Activated CD4-positive, alpha-beta T cell treated with anti-CD3 and anti-CD28 coated beads for 36 hours (primary cell): ENCODE measurements at regions not wholly inside any gene's neighbourhood (a gene's known extent, or its start where the extent isn't known, plus 50 kb on each side); places are given as distances from the start of the nearest gene placed in this dataset.

Experiments used
- ATAC-seq: fragments of 200-7000 bp; cut with Tn5 transposase; one replicate; pipeline ENCODE4 v1.10.0; 2021; ENCODE audit warnings: mild to moderate bottlenecking, moderate library complexity
- CTCF ChIA-PET: fragments of 350-600 bp; sonication (Branson Sonifier 250); formaldehyde crosslinking; loops from one replicate; lab custom pipeline; 2021; ENCODE audit warnings: antibody characterized with exemption; lab: Charles Lee
- POLR2A ChIA-PET: fragments of 350-600 bp; sonication (Branson Sonifier 250); formaldehyde crosslinking; loops from one replicate; lab custom pipeline; 2021; ENCODE audit warnings: antibody characterized with exemption, inconsistent platforms; lab: Charles Lee
- DNase-seq: peaks from one replicate; pipeline ENCODE4 v3.0.0-alpha.2; 2020
- H3K27ac Mint-ChIP-seq: one replicate; pipeline ENCODE4 v1.8.0; 2021; ENCODE audit warnings: mixed read lengths
- H3K27me3 Mint-ChIP-seq: one replicate; pipeline ENCODE4 v1.8.0; 2021; ENCODE audit warnings: mixed read lengths
- H3K36me3 Mint-ChIP-seq: one replicate; pipeline ENCODE4 v1.8.0; 2021; ENCODE audit warnings: low read depth, mixed read lengths
- H3K4me1 Mint-ChIP-seq: one replicate; pipeline ENCODE4 v1.8.0; 2021; ENCODE audit warnings: mixed read lengths
- H3K4me3 Mint-ChIP-seq: one replicate; pipeline ENCODE4 v1.8.0; 2021; ENCODE audit warnings: mild to moderate bottlenecking, moderate library complexity, mixed read lengths
- H3K9me3 Mint-ChIP-seq: one replicate; pipeline ENCODE4 v1.8.0; 2021; ENCODE audit warnings: low read depth, mixed read lengths
- intact Hi-C, 2 experiments: fragments of 100-400 bp; cut with DNase I in 1 of 2; cut with micrococcal nuclease in 1 of 2; formaldehyde crosslinking; loops; one replicate each; pipeline versions ENCODE4 v1.14.2 to v1.15.1; 2022 to 2024; cut with DNase I, micrococcal nuclease

- DNase-seq (no peak), ATAC-seq (no peak)
- ChIA-PET CTCF (interaction anchor here (1.1 kb wide), 1 partner anchor 13 kb away, joined by 3 read pairs; no protein-coding TSS in a partner anchor), POLR2A (no interaction called here)
- Mint-ChIP-seq H3K27me3 (peaks cover 12% of the 10 kb centered on the region), H3K4me3 (no peak overlapping the region), H3K27ac (no peak overlapping the region), H3K9me3 (no peaks in the 10 kb centered on the region), H3K4me1 (no peaks in the 10 kb centered on the region), H3K36me3 (no peaks in the 10 kb centered on the region)
- intact Hi-C loops: no loop called here
Observed at GRCh38 chr16:80114699-80115098, 426.1 kb upstream of the DYNLRB2 start.

- ChIA-PET POLR2A (no interaction called here), CTCF (no interaction called here)
- Mint-ChIP-seq H3K4me3 (no peak overlapping the region), H3K27ac (no peak overlapping the region), H3K27me3 (peaks cover 10% of the 10 kb centered on the region), H3K9me3 (no peaks in the 10 kb centered on the region), H3K4me1 (no peaks in the 10 kb centered on the region), H3K36me3 (no peaks in the 10 kb centered on the region)
- DNase-seq (no peak), ATAC-seq (no peak)
- intact Hi-C loops: no loop called here
Observed at GRCh38 chr16:80113873-80114574, 426.8 kb upstream of the DYNLRB2 start.

DNA sequence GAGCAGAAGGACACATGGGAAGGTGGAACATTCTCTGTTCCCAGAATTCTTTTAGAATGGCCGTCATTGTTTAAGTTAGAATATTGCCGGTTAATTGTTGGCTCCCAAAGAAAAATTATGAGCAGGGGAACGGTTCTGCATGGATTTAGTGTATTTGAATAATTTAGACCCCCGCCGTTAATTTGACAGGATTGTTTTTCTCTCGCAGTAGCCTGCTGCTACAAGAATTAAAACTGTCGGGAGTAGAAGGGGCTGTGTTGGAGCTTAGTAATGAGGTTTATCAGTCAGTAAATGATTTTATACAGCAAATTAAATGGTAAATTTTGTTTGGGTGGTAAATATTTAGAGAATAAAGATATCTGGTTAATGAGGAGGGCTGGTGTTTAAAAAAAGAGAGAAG lies 431.2 kb upstream of the DYNLRB2 start:
- Mint-ChIP-seq H3K4me1 (no peaks in the 10 kb centered on the region), H3K27ac (no peak overlapping the region), H3K9me3 (no peaks in the 10 kb centered on the region), H3K36me3 (no peaks in the 10 kb centered on the region), H3K27me3 (peaks cover 6% of the 10 kb centered on the region), H3K4me3 (no peak overlapping the region)
- intact Hi-C loops: no loop called here
- ChIA-PET POLR2A (no interaction called here), CTCF (no interaction called here)
- DNase-seq (no peak), ATAC-seq (no peak)

DNA sequence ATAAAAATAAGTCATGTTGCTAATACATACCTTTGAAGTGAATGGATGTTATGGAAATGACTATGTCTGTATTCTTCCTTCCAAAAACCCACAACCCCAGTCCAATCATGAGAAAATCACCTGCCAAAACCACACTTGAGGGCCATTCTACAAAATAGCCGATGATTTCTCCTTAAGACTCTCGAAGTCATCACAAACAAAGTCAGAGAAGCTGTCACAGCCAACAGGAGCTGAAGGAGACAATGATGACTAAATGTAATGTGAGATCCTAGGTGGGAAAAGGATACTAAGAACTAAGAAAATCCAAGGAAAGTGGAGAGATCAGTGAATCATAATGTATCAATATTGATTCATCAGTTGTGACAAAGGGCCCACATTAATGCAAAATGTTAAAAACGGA lies 432.9 kb upstream of the DYNLRB2 start:
- Mint-ChIP-seq H3K9me3 (no peaks in the 10 kb centered on the region), H3K27me3 (peaks cover 9% of the 10 kb centered on the region)
- CTCF ChIA-PET: no interaction called here

DNA sequence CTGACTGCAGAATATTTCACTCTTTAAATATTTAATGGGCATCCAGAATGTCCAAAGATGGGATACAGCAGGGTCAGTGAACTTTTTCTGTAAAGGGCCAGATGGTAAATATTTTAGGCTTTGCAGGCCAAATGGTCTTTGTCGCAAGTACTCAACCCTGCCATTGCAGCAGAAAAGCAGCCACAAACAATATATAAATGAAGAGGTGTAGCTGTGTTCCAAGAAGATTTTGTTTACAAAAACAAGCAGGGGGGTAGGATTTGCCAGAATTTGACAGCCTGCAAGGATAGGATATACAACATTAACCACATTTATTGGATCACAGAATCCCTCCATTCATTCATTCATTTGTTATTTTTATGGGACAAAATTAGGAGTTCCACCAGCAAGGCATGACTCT lies 435.0 kb upstream of the DYNLRB2 start:
- peaks cover 9% of the 10 kb centered on the region for H3K27me3 Mint-ChIP-seq
- DNase-seq: no peak
- ATAC-seq: no peak
- no peak overlapping the region for H3K4me3 Mint-ChIP-seq
- H3K27ac Mint-ChIP-seq: no peak overlapping the region
- ChIA-PET CTCF (no interaction called here), POLR2A (no interaction called here)
- intact Hi-C loops: no loop called here
- H3K9me3 Mint-ChIP-seq: no peaks in the 10 kb centered on the region
- H3K4me1 Mint-ChIP-seq: no peaks in the 10 kb centered on the region
- H3K36me3 Mint-ChIP-seq: no peaks in the 10 kb centered on the region

More for the DNA sequence above, 432.9 kb upstream of the DYNLRB2 start:
- Mint-ChIP-seq H3K36me3 (no peaks in the 10 kb centered on the region), H3K4me1 (no peaks in the 10 kb centered on the region), H3K4me3 (no peak overlapping the region), H3K27ac (no peak overlapping the region)
- POLR2A ChIA-PET: no interaction called here
- DNase-seq: no peak
- intact Hi-C loops: no loop called here
- no peak for ATAC-seq

DNA sequence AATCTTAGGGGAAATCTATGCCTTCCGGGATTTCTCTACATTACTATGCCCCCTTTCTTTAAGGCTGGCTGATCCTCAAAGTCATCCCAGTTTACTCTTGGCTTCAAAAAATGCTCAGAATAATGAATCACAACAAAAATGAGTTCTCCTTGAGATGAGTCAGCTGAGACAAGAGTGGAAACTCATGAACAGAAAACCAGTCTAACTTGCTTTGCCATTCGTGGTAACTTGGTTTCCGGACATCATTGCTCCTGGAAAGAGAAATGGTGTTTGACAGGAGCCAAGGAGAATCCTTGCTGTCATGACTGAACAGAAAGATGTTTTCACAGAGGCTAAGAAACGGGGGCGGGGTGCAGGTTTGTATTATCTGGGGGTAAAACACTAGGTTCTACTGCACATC lies 435.6 kb upstream of the DYNLRB2 start:
- Mint-ChIP-seq H3K9me3 (no peaks in the 10 kb centered on the region), H3K27me3 (peaks cover 9% of the 10 kb centered on the region), H3K36me3 (no peaks in the 10 kb centered on the region), H3K4me1 (no peaks in the 10 kb centered on the region), H3K4me3 (no peak overlapping the region), H3K27ac (no peak overlapping the region)
- CTCF ChIA-PET: no interaction called here
- DNase-seq: no peak
- POLR2A ChIA-PET: no interaction called here
- intact Hi-C loops: no loop called here
- ATAC-seq: no peak

- Mint-ChIP-seq H3K36me3 (no peaks in the 10 kb centered on the region), H3K4me3 (no peak overlapping the region), H3K27me3 (peaks cover 7% of the 10 kb centered on the region), H3K4me1 (no peaks in the 10 kb centered on the region), H3K27ac (no peak overlapping the region), H3K9me3 (no peaks in the 10 kb centered on the region)
- intact Hi-C loops: no loop called here
- ChIA-PET CTCF (no interaction called here), POLR2A (no interaction called here)
- DNase-seq (no peak), ATAC-seq (no peak)
Observed at GRCh38 chr16:80104401-80104800, 436.4 kb upstream of the DYNLRB2 start.

GRCh38 chr16:80103463-80103862 lies 437.3 kb upstream of the DYNLRB2 start:
- H3K36me3 Mint-ChIP-seq: no peaks in the 10 kb centered on the region
- ChIA-PET CTCF (no interaction called here), POLR2A (no interaction called here)
- H3K9me3 Mint-ChIP-seq: peaks cover 2% of the 10 kb centered on the region
- DNase-seq (no peak), ATAC-seq (no peak)
- H3K4me3 Mint-ChIP-seq: no peak overlapping the region
- no peak overlapping the region for H3K27ac Mint-ChIP-seq
- no peaks in the 10 kb centered on the region for H3K4me1 Mint-ChIP-seq
- peaks cover 9% of the 10 kb centered on the region for H3K27me3 Mint-ChIP-seq
- intact Hi-C loops: no loop called here

DNA sequence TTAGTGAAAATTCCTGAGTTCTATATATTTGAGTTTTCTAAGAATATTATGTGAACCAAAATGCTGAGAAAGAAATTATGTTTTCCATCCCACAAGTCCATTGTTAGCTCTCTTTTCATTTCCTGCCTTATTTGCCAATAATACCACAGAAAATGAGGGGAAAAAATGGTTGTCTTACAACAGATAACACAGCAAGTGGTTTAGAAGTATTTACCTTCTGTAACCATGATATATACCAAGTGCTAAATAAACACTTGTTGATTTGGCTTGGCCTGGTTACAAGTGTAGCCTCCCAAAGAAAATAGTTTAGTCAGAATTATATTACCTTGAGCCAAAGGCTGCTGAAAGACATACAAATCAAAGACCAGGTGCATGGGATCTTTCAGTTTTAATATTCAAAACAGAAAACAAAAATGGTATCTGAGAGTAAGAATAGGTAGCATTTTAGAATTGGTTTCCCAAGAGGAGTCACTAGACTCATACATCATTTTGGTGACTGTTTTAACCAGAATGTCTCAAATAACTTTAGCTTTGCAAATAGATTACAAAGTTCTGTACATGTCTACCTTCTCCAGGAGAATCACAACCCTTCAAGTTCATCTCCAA lies 439.8 kb upstream of the DYNLRB2 start:
- Mint-ChIP-seq H3K27me3 (peaks cover 8% of the 10 kb centered on the region), H3K27ac (no peak overlapping the region), H3K36me3 (no peaks in the 10 kb centered on the region), H3K9me3 (peaks cover 4% of the 10 kb centered on the region), H3K4me3 (no peak overlapping the region), H3K4me1 (no peaks in the 10 kb centered on the region)
- CTCF ChIA-PET: interaction anchor here (0.9 kb wide), 1 partner anchor 14 kb away, joined by 3 read pairs; no protein-coding TSS in a partner anchor
- intact Hi-C loops: no loop called here
- POLR2A ChIA-PET: no interaction called here
- DNase-seq: no peak
- no peak for ATAC-seq

DNA sequence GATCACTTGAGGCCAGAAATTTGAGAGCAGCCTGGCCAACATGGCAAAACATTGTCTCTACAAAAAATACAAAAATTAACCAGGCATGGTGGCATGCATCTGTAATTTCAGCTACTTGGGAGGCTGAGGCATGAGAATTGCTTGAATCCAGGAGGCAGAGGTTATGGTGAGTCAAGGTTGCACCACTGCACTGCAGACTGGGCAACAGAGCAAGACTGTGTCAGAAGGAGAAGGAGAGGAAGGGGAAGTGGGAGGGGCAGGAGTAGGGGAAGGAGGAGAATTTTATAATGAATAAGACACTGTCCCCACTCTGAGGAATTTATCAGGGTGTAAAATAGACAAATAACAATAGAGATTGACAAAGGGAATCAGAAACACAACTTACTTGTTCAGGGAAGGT lies 440.6 kb upstream of the DYNLRB2 start:
- DNase-seq (no peak), ATAC-seq (no peak)
- ChIA-PET POLR2A (no interaction called here), CTCF (no interaction called here)
- intact Hi-C loops: no loop called here
- H3K4me1 Mint-ChIP-seq: no peaks in the 10 kb centered on the region
- H3K9me3 Mint-ChIP-seq: peaks cover 4% of the 10 kb centered on the region
- H3K27ac Mint-ChIP-seq: no peak overlapping the region
- peaks cover 8% of the 10 kb centered on the region for H3K27me3 Mint-ChIP-seq
- no peak overlapping the region for H3K4me3 Mint-ChIP-seq
- H3K36me3 Mint-ChIP-seq: no peaks in the 10 kb centered on the region

DNA sequence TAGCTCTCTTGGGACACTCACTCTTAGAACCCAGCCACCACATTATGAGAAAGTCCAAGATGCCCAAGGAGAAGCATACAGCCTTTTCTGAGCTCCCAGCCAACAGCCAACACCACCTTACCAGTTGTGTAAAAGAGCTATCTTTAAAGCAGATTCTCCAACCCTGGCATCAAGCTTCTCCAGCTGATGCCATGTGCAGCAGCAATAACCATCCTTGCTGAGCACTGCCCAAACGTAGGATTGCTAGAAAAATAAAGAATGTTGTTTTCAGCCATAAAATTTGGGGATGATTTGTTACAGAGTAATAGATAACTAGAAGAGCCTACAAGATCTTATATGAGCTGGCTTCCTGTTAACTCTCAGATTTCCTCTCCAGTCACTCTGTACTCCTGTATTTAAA lies 443.7 kb upstream of the DYNLRB2 start:
- DNase-seq (no peak), ATAC-seq (no peak)
- ChIA-PET POLR2A (no interaction called here), CTCF (interaction anchor here (0.6 kb wide), 1 partner anchor 1974 kb away, joined by 3 read pairs; no protein-coding TSS in a partner anchor)
- intact Hi-C loops: no loop called here
- Mint-ChIP-seq H3K36me3 (no peaks in the 10 kb centered on the region), H3K4me3 (no peak overlapping the region), H3K9me3 (peaks cover 4% of the 10 kb centered on the region), H3K27ac (no peak overlapping the region), H3K4me1 (no peaks in the 10 kb centered on the region), H3K27me3 (peaks cover 11% of the 10 kb centered on the region)

DNA sequence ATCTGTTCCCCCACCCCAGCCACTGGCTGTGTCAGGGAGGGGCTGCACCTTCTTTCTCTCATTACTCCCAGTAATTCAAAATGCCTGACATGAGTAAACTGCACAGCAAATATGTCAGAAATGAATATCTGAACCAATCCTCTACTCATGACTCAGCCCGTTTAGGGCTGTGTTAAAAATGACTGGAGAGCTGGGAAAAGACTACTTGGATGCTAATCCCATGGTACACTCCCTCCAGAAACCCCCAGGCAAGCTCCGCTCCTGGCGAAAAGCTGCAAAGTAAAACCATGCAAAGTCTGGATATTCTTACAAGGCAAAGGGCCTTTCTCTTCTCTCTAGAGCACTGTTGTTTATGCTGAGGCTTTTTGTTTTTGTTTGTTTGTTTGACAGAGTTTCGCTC lies 448.1 kb upstream of the DYNLRB2 start:
- CTCF ChIA-PET: no interaction called here
- Mint-ChIP-seq H3K27ac (no peak overlapping the region), H3K4me1 (no peaks in the 10 kb centered on the region), H3K27me3 (peaks cover 10% of the 10 kb centered on the region), H3K36me3 (no peaks in the 10 kb centered on the region), H3K4me3 (no peak overlapping the region), H3K9me3 (peaks cover 2% of the 10 kb centered on the region)
- POLR2A ChIA-PET: no interaction called here
- DNase-seq (no peak), ATAC-seq (no peak)
- intact Hi-C loops: no loop called here
